K562 (cell line): ENCODE measurements at regions not wholly inside any gene's neighbourhood (a gene's known extent, or its start where the extent isn't known, plus 50 kb on each side); places are given as distances from the start of the nearest gene placed in this dataset.

ENCODE experiments used
- ATAC-seq: fragments of 200-7000 bp; cut with Tn5 transposase; 3 replicates; pipeline ENCODE4 v1.9.1; 2020; ENCODE audit warnings: moderate library complexity
- BruUV-seq: library from RNA; stranded (reverse); fragments of 400-500 nt; replicated peaks from 2 replicates; lab custom pipeline; 2021; lab: Mats Ljungman, UMichigan
- CTCF ChIA-PET: fragments of 300-600 bp; formaldehyde crosslinking; extraction: SDS; loops from one replicate; lab custom pipeline; 2021; ENCODE audit warnings: low intra/inter-chr PET ratio; lab: Yijun Ruan, JAX
- POLR2A ChIA-PET: fragments of 300-600, 350-650 bp; sonication (Branson Sonifier 250); formaldehyde crosslinking; extraction: SDS; loops from one replicate; lab custom pipeline; 2021; ENCODE audit warnings: antibody characterized with exemption, inconsistent platforms; lab: Yijun Ruan, JAX
- DNase-seq, 4 experiments: peaks; one replicate each; pipeline versions ENCODE4 v3.0.0 to v3.0.0-alpha.2; 2011 to 2018; ENCODE audit warnings: low spot score in 3 of 4, mixed read lengths in 3 of 4; ENCODE audit errors: extremely low read depth in 1 of 4
- FAIRE-seq: peaks from 2 replicates; lab custom pipeline; 2011; peaks lifted over from hg19 to GRCh38; lab: Jason Lieb, UNC
- H2AFZ ChIP-seq: 2 replicates; pipeline ENCODE4 v1.6.0; 2011; ENCODE audit warnings: low read depth, low read length, control low read depth, inconsistent platforms
- H3K27ac ChIP-seq: fragments of 200-600 bp; 3 replicates; pipeline ENCODE4 v1.8.0; 2011; ENCODE audit warnings: low read depth, mild to moderate bottlenecking, control low read depth, inconsistent platforms, low read length, moderate library complexity, mixed read lengths; ENCODE audit errors: extremely low read depth
- H3K27me3 ChIP-seq, 2 experiments: fragments of 300-600 bp in 1 of 2; 2 replicates in 1 of 2; 3 replicates in 1 of 2; pipeline versions ENCODE4 v1.6.0 to v1.8.0; 2011; ENCODE audit warnings: inconsistent platforms in 2 of 2, low read length in 2 of 2, mild to moderate bottlenecking in 1 of 2, mixed read lengths in 1 of 2, moderate library complexity in 1 of 2; ENCODE audit not compliant: control insufficient read depth in 2 of 2, insufficient read depth in 2 of 2
- H3K36me3 ChIP-seq: fragments of 300-600 bp; 3 replicates; pipeline ENCODE4 v1.8.0; 2011; ENCODE audit warnings: mild to moderate bottlenecking, low read length, inconsistent platforms; ENCODE audit not compliant: control insufficient read depth, insufficient read depth
- H3K4me1 ChIP-seq, 2 experiments: fragments of 200-600 bp in 1 of 2; replicated peaks in 1 of 2; 2 replicates in 1 of 2; 3 replicates in 1 of 2; pipeline versions ENCODE4 v1.5.1 to v1.8.0; 2011; ENCODE audit warnings: inconsistent platforms in 2 of 2, low read length in 2 of 2, mild to moderate bottlenecking in 1 of 2, mixed read lengths in 1 of 2, moderate library complexity in 1 of 2; ENCODE audit not compliant: control insufficient read depth in 2 of 2, insufficient read depth in 2 of 2
- H3K4me2 ChIP-seq: 2 replicates; pipeline ENCODE4 v1.6.1; 2011; ENCODE audit warnings: low read length, control low read depth, inconsistent platforms, mixed read lengths; ENCODE audit not compliant: insufficient read depth
- H3K4me3 ChIP-seq: fragments of 200-600 bp; sonication (generic), shearing (Covaris generic); 2 replicates; pipeline ENCODE4 v1.5.1; 2016; ENCODE audit warnings: control low read depth, inconsistent platforms
- H3K79me2 ChIP-seq: fragments of 200-600 bp; 3 replicates; pipeline ENCODE4 v1.8.0; 2011; ENCODE audit warnings: low read length, inconsistent platforms; ENCODE audit not compliant: control insufficient read depth, insufficient read depth
- H3K9ac ChIP-seq, 2 experiments: 2 replicates each; pipeline versions ENCODE4 v1.6.0 to v1.6.1; 2011; ENCODE audit warnings: low read depth in 2 of 2, low read length in 2 of 2, control low read depth in 1 of 2, inconsistent platforms in 1 of 2, mild to moderate bottlenecking in 1 of 2, mixed read lengths in 1 of 2; ENCODE audit not compliant: insufficient read depth in 1 of 2
- H3K9me1 ChIP-seq: one replicate; pipeline ENCODE4 v1.6.0; 2011; ENCODE audit warnings: inconsistent platforms, mild to moderate bottlenecking, low read length, moderate library complexity; ENCODE audit not compliant: control insufficient read depth, insufficient read depth
- H3K9me3 ChIP-seq: replicated peaks from 2 replicates; pipeline ENCODE4 v1.5.1; 2011; ENCODE audit warnings: low read depth, low read length, inconsistent platforms; ENCODE audit not compliant: control insufficient read depth, insufficient read depth
- H4K20me1 ChIP-seq: replicated peaks from 2 replicates; pipeline ENCODE4 v1.6.1; 2011; ENCODE audit warnings: low read length, inconsistent platforms, mixed read lengths; ENCODE audit not compliant: control insufficient read depth, insufficient read depth
- CBX8 ChIP-seq: fragments of 200-600 bp; sonication (generic); IDR thresholded peaks from 2 replicates; pipeline ENCODE4 v1.6.1; 2012; ENCODE audit warnings: borderline replicate concordance, mixed run types, low read depth, mild to moderate bottlenecking, moderate library complexity, mixed read lengths, low read length, control low read depth, inconsistent platforms; ENCODE audit not compliant: poor library complexity, severe bottlenecking; ENCODE audit errors: extremely low read depth
- GTF2E2 ChIP-seq: fragments of 200-800 bp; sonication (Bioruptor generic); IDR thresholded peaks from 2 replicates; pipeline ENCODE4 v1.6.1; 2016; ENCODE audit warnings: missing genetic modification characterization, missing compliant biosample characterization
- MTA3 ChIP-seq: fragments of 450-650 bp; formaldehyde crosslinking; IDR thresholded peaks from 2 replicates; pipeline ENCODE4 v1.6.1; 2017; ENCODE audit warnings: mild to moderate bottlenecking, borderline replicate concordance
- PML ChIP-seq: IDR thresholded peaks from 2 replicates; pipeline ENCODE4 v1.6.1; 2012; ENCODE audit warnings: low read length, inconsistent platforms
- PPARD ChIP-seq: fragments of 250-450 bp; sonication (Bioruptor Pico); IDR thresholded peaks from 2 replicates; pipeline ENCODE4 v1.8.0; 2022; ENCODE audit warnings: inconsistent platforms, mild to moderate bottlenecking, moderate library complexity
- RBM14 ChIP-seq: fragments of 200-400 bp; formaldehyde crosslinking; IDR thresholded peaks from 2 replicates; pipeline ENCODE4 v1.6.1; 2018; ENCODE audit warnings: low read depth, mild to moderate bottlenecking, low read length, moderate library complexity, borderline replicate concordance; ENCODE audit not compliant: insufficient read depth
- RHOXF2B ChIP-seq: fragments of 250-450 bp; sonication (Bioruptor Pico); conservative IDR thresholded peaks from 2 replicates; pipeline ENCODE4 v1.5.1; 2021
- TRIM28 ChIP-seq: fragments of 450-650 bp; IDR thresholded peaks from 2 replicates; pipeline ENCODE4 v1.6.1; 2017
- ZSCAN32 ChIP-seq: fragments of 450-650 bp; formaldehyde crosslinking; IDR thresholded peaks from 2 replicates; pipeline ENCODE4 v1.4.0; 2020; ENCODE audit warnings: mild to moderate bottlenecking, moderate library complexity
- WGBS: fragments of 100-300 bp; shearing (Covaris generic); methylation state at CpG from one replicate; pipeline ENCODE4 v1.1.6; 2016; ENCODE audit warnings: low coverage, mixed read lengths; ENCODE audit not compliant: insufficient coverage; ENCODE audit errors: missing lambda C conversion rate; 5-methylcytosine and 5-hydroxymethylcytosine counted together
- in situ Hi-C: fragments of 300-500 bp; cut with MboI; formaldehyde crosslinking; loops from 4 replicates; pipeline ENCODE4 v1.15.0; 2018; ENCODE audit warnings: inconsistent platforms, mixed read lengths
- intact Hi-C: fragments of 100-400 bp; cut with micrococcal nuclease; formaldehyde crosslinking; loops from 2 replicates; pipeline ENCODE4 v1.14.2; 2022
- TF ChIP-seq, protein P1 (sequence below): fragments of 250-450 bp; sonication (Bioruptor Pico); IDR thresholded peaks from 2 replicates; pipeline ENCODE4 v1.5.0; 2021; ENCODE audit warnings: mild to moderate bottlenecking, borderline replicate concordance
- TF ChIP-seq, protein P2 (sequence below): sonication (generic); formaldehyde crosslinking; IDR thresholded peaks from 2 replicates; pipeline ENCODE4 v1.8.1; 2023; ENCODE audit warnings: mild to moderate bottlenecking, missing genetic modification reagents
- TF ChIP-seq, protein P3 (sequence below), 3 experiments: IDR thresholded peaks in 2 of 3; conservative IDR thresholded peaks in 1 of 3; 2 replicates each; pipeline ENCODE4 v1.5.1; 2011 to 2012; ENCODE audit warnings: low read length in 3 of 3, mild to moderate bottlenecking in 3 of 3, control low read depth in 2 of 3, improper control_type of control experiment in 1 of 3, inconsistent platforms in 1 of 3, low read depth in 1 of 3, mixed read lengths in 1 of 3, moderate library complexity in 1 of 3; ENCODE audit not compliant: insufficient read depth in 2 of 3
- TF ChIP-seq, protein P4 (sequence below): fragments of 250-450 bp; sonication (Bioruptor Pico); IDR thresholded peaks from 2 replicates; pipeline ENCODE4 v1.4.0; 2020; ENCODE audit warnings: mild to moderate bottlenecking, moderate library complexity

DNA sequence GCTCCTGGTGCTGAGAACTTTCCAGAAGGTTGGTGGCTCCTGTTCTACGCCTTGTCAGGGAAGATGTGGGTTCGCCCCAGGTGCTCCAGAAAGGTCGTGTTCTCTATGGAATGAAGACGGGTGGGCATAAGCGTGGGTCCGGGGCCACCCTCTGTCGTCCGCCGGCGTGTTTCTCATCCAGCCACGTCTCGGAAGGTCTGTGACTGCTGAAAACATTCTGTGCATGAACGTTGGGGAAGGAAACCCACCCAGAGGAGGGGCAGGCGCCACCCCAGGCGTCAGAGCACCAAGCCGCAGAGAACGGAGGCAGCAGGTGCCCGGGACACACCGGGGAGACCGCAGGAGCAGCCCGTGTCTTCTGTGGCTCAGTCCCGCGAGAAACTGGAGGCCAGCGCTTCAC lies 118.2 kb downstream of the RTP5 start:
- Histone ChIP-seq H3K9me1 (no peaks in the 10 kb centered on the region), H3K79me2 (no peaks in the 10 kb centered on the region), H3K9me3 (no peaks in the 10 kb centered on the region), H3K4me3 (no peak overlapping the region), H3K9ac (no peak overlapping the region), H2AFZ (no peak overlapping the region), H3K4me2 (no peak overlapping the region), H3K27ac (no peak overlapping the region), H3K27me3 (peaks cover 0 to 55% of the 10 kb centered on the region in 2 experiments; a peak in 2 of 5 replicates), H3K36me3 (no peaks in the 10 kb centered on the region), H3K4me1 (peaks cover 0 to 17% of the 10 kb centered on the region in 2 experiments; a peak in 3 of 5 replicates), H4K20me1 (no peaks in the 10 kb centered on the region)
- intact Hi-C loops, result no loop called here
- WGBS, result 27% methylated on average over 18 of the region's 24 CpGs
- no peak for ATAC-seq
- no peak for FAIRE-seq
- ChIA-PET POLR2A (no interaction called here), CTCF (no interaction called here)
- BruUV-seq, result no TSS peak
- in situ Hi-C loops, result no loop called here
- DNase-seq, result no peak
- TF ChIP-seq CBX8 (no peak), RHOXF2B (no peak), TRIM28 (no peak), RBM14 (no peak), PPARD (CRISPR knock-in tag) (no peak), PML (no peak), MTA3 (no peak), GTF2E2 (tag) (no peak), ZSCAN32 (CRISPR knock-in tag) (no peak)
- TF ChIP-seq, protein P1, sequence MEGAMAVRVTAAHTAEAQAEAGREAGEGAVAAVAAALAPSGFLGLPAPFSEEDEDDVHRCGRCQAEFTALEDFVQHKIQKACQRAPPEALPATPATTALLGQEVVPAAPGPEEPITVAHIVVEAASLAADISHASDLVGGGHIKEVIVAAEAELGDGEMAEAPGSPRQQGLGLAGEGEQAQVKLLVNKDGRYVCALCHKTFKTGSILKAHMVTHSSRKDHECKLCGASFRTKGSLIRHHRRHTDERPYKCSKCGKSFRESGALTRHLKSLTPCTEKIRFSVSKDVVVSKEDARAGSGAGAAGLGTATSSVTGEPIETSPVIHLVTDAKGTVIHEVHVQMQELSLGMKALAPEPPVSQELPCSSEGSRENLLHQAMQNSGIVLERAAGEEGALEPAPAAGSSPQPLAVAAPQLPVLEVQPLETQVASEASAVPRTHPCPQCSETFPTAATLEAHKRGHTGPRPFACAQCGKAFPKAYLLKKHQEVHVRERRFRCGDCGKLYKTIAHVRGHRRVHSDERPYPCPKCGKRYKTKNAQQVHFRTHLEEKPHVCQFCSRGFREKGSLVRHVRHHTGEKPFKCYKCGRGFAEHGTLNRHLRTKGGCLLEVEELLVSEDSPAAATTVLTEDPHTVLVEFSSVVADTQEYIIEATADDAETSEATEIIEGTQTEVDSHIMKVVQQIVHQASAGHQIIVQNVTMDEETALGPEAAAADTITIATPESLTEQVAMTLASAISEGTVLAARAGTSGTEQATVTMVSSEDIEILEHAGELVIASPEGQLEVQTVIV (CRISPR knock-in tag), result no peak
- TF ChIP-seq, protein P2, sequence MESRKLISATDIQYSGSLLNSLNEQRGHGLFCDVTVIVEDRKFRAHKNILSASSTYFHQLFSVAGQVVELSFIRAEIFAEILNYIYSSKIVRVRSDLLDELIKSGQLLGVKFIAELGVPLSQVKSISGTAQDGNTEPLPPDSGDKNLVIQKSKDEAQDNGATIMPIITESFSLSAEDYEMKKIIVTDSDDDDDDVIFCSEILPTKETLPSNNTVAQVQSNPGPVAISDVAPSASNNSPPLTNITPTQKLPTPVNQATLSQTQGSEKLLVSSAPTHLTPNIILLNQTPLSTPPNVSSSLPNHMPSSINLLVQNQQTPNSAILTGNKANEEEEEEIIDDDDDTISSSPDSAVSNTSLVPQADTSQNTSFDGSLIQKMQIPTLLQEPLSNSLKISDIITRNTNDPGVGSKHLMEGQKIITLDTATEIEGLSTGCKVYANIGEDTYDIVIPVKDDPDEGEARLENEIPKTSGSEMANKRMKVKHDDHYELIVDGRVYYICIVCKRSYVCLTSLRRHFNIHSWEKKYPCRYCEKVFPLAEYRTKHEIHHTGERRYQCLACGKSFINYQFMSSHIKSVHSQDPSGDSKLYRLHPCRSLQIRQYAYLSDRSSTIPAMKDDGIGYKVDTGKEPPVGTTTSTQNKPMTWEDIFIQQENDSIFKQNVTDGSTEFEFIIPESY, result no peak
- TF ChIP-seq, protein P3, sequence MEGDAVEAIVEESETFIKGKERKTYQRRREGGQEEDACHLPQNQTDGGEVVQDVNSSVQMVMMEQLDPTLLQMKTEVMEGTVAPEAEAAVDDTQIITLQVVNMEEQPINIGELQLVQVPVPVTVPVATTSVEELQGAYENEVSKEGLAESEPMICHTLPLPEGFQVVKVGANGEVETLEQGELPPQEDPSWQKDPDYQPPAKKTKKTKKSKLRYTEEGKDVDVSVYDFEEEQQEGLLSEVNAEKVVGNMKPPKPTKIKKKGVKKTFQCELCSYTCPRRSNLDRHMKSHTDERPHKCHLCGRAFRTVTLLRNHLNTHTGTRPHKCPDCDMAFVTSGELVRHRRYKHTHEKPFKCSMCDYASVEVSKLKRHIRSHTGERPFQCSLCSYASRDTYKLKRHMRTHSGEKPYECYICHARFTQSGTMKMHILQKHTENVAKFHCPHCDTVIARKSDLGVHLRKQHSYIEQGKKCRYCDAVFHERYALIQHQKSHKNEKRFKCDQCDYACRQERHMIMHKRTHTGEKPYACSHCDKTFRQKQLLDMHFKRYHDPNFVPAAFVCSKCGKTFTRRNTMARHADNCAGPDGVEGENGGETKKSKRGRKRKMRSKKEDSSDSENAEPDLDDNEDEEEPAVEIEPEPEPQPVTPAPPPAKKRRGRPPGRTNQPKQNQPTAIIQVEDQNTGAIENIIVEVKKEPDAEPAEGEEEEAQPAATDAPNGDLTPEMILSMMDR (IDR thresholded peaks at IDR 0.05 in 2 of 3, conservative IDR thresholded peaks at IDR 0.05 in 1 of 3; ENCODE audit: insufficient read depth in 2 of 3, low read depth in 1 of 3, low read length in 3 of 3), result no peak
- TF ChIP-seq, protein P4, sequence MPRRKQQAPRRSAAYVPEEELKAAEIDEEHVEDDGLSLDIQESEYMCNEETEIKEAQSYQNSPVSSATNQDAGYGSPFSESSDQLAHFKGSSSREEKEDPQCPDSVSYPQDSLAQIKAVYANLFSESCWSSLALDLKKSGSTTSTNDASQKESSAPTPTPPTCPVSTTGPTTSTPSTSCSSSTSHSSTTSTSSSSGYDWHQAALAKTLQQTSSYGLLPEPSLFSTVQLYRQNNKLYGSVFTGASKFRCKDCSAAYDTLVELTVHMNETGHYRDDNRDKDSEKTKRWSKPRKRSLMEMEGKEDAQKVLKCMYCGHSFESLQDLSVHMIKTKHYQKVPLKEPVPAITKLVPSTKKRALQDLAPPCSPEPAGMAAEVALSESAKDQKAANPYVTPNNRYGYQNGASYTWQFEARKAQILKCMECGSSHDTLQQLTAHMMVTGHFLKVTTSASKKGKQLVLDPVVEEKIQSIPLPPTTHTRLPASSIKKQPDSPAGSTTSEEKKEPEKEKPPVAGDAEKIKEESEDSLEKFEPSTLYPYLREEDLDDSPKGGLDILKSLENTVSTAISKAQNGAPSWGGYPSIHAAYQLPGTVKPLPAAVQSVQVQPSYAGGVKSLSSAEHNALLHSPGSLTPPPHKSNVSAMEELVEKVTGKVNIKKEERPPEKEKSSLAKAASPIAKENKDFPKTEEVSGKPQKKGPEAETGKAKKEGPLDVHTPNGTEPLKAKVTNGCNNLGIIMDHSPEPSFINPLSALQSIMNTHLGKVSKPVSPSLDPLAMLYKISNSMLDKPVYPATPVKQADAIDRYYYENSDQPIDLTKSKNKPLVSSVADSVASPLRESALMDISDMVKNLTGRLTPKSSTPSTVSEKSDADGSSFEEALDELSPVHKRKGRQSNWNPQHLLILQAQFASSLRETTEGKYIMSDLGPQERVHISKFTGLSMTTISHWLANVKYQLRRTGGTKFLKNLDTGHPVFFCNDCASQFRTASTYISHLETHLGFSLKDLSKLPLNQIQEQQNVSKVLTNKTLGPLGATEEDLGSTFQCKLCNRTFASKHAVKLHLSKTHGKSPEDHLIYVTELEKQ (CRISPR knock-in tag), result no peak
